ENCODE measurements at regions not wholly inside any gene's neighbourhood (a gene's known extent, or its start where the extent isn't known, plus 50 kb on each side); places are given as distances from the start of the nearest gene placed in this dataset.
"Not testable (repeated sequence)": the region's sequence is repeated elsewhere in the genome, so short reads cannot be mapped to it uniquely, and the experiment has no call there.

GRCh38 chr4:131883181-131883580 lies 1265.9 kb upstream of the PCDH10 start:
- DNase-seq (ENCODE audit: low spot score), result not testable (repeated sequence)

GRCh38 chr4:131925662-131926061 lies 1223.4 kb upstream of the PCDH10 start:
- not testable (repeated sequence) for DNase-seq (ENCODE audit: low spot score)

- not testable (repeated sequence) for DNase-seq (ENCODE audit: low spot score)
These were observed 1181.4 kb upstream of the PCDH10 start for GRCh38 chr4:131967646-131968045.

GRCh38 chr4:131974730-131975129 lies 1174.4 kb upstream of the PCDH10 start:
- DNase-seq (ENCODE audit: low spot score), result no peak

GRCh38 chr4:131975276-131976132 lies 1173.6 kb upstream of the PCDH10 start:
- DNase-seq (ENCODE audit: low spot score), result not testable (repeated sequence)

GRCh38 chr4:131976133-131977002 lies 1172.7 kb upstream of the PCDH10 start:
- DNase-seq (ENCODE audit: low spot score), result not testable (repeated sequence)

- no peak for DNase-seq (ENCODE audit: low spot score)
These were observed 1171.0 kb upstream of the PCDH10 start for GRCh38 chr4:131978120-131978519.

- no peak for DNase-seq (ENCODE audit: low spot score)
These were observed 1159.5 kb upstream of the PCDH10 start for GRCh38 chr4:131989576-131989975.

GRCh38 chr4:132001542-132001941 lies 1147.6 kb upstream of the PCDH10 start:
- DNase-seq (ENCODE audit: low spot score), result no peak

GRCh38 chr4:132003593-132003992 lies 1145.5 kb upstream of the PCDH10 start:
- DNase-seq (ENCODE audit: low spot score), result no peak

- DNase-seq (ENCODE audit: low spot score), result no peak
These were observed 1133.8 kb upstream of the PCDH10 start for GRCh38 chr4:132015321-132015720.

GRCh38 chr4:132016703-132017350 lies 1132.3 kb upstream of the PCDH10 start:
- DNase-seq (ENCODE audit: low spot score), result no peak

GRCh38 chr4:132026166-132026565 lies 1122.9 kb upstream of the PCDH10 start:
- DNase-seq (ENCODE audit: low spot score), result no peak

- no peak for DNase-seq (ENCODE audit: low spot score)
These were observed 1122.3 kb upstream of the PCDH10 start for GRCh38 chr4:132026816-132027215.

GRCh38 chr4:132056496-132056895 lies 1092.6 kb upstream of the PCDH10 start:
- DNase-seq (ENCODE audit: low spot score), result no peak

- no peak for DNase-seq (ENCODE audit: low spot score)
These were observed 1089.9 kb upstream of the PCDH10 start for GRCh38 chr4:132059227-132059626.

GRCh38 chr4:132062611-132063239 lies 1086.4 kb upstream of the PCDH10 start:
- DNase-seq (ENCODE audit: low spot score), result no peak

- DNase-seq (ENCODE audit: low spot score), result no peak
These were observed 1085.3 kb upstream of the PCDH10 start for GRCh38 chr4:132063829-132064228.

GRCh38 chr4:132065940-132066495 lies 1083.1 kb upstream of the PCDH10 start:
- DNase-seq (ENCODE audit: low spot score), result no peak

GRCh38 chr4:132071815-132072214 lies 1077.3 kb upstream of the PCDH10 start:
- DNase-seq (ENCODE audit: low spot score), result no peak

- no peak for DNase-seq (ENCODE audit: low spot score)
These were observed 1072.3 kb upstream of the PCDH10 start for GRCh38 chr4:132076829-132077228.

- DNase-seq (ENCODE audit: low spot score), result no peak
These were observed 1064.0 kb upstream of the PCDH10 start for GRCh38 chr4:132085105-132085504.
